Hematopoietic multipotent progenitor cell treated with erythropoietin and hydrocortisone succinate and interleukin-3 and kit ligand, for 15 days (in vitro differentiated cells): ENCODE measurements at regions not wholly inside any gene's neighbourhood (a gene's known extent, or its start where the extent isn't known, plus 50 kb on each side); places are given as distances from the start of the nearest gene placed in this dataset.

Experiments used
- DNase-seq: peaks from one replicate; pipeline ENCODE4 v3.0.0-alpha.2; 2015; ENCODE audit warnings: low spot score

DNA sequence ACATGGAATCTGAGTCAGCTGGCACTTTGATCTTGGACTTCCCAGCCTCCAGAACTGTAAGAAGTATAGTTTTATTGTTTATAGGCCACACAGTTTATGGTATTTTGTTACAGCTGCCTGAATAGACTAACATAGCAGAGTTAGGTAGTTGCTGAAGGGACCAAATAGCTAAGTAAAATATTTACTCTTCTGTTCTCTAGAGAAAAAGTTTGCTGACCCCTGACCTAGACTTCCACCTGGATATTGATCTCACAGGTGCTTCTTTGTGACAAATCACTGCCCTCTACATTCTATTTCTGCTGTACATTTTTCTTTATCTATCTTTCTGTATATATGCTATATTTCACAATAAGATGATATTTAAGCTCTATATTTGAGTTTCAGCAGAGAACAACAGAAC, 212.5 kb downstream of the CSNK2A3 start:
- DNase-seq, result no peak

DNA sequence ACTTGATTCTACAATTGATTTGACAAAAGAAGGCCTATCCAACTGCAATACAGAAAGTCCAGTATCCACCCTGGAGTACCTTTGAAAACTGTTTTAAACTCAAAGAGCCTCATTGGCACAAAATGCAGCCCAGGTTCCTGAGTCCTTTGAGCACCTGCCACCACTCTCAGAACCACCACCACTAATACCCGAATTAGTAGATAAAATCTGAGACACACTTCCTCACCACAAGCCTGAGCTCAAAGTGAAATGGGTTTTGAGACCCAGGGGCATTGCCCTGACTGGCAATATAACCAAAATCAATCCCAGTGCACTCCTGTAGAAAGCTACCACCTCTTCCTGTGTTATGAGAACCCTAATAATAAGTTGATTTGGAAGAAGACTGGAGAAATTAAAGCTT, 215.7 kb downstream of the CSNK2A3 start:
- DNase-seq, result no peak

DNA sequence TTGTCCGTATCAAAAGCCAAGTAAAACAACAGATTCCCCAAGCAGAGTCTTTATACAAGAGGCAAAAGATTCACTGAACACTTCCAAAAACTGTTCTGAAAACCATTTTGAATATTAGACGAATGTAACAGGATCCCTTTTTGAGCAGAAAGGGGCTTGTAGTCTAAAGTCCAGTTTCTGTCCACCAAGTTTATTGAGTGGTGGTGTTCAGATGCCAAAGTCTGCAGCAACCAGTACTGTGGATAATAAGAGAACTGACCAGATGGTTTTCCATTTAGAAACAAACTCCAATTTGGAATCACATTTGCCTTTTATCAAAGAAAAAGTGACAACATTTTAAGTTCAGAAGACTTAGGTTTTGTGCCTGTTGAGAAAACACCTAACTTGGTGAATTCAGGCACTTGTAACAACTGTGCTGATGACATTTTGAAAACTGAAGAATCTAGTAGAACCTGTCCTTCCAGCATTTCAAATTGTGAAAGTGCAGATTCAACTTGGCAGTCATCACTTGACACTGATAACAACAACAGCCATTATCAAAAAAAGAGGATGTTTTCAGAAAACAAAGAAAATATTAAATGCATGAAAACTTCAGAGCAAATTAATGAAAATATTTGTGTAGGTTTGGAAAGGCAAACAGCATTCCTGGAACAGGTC, 217.1 kb downstream of the CSNK2A3 start:
- no peak for DNase-seq

DNA sequence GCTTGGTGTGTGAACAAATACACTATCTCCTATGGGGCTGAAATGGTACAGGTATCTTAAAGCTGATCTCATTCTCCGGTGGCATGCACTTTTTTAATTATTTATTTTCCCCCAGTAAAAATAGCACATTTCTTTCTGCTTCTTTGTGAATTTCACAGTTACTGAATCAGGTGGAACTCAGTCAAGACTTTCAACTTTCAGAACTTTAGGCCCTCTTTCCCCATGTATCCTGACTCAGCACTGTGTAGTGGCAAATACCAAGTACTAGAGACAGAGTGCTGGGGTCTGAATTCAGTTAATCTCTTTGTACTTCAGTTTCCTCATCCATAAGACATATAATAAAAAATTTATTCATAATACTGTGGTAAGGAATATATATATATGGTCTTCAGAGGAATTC, 223.9 kb downstream of the CSNK2A3 start:
- DNase-seq, result no peak

DNA sequence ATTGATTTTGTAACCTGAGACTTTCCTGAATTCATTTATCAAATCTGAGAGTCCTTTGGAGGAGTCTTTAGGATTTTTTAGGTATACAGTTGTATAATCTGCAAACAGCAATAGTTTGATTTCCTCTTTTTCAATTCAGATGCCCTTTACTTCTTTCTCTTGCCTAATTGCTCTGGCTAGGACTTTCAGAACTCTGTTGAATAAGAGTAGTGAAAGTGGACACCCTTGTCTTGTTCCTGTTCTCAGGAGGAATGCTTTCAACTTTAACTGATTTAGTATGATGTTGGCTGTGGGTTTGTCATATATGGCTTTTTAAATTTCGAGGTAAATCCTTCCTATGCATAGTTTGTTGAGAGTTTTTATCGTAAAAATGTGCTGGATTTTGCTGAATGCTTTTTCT, 227.4 kb downstream of the CSNK2A3 start:
- no peak for DNase-seq

DNA sequence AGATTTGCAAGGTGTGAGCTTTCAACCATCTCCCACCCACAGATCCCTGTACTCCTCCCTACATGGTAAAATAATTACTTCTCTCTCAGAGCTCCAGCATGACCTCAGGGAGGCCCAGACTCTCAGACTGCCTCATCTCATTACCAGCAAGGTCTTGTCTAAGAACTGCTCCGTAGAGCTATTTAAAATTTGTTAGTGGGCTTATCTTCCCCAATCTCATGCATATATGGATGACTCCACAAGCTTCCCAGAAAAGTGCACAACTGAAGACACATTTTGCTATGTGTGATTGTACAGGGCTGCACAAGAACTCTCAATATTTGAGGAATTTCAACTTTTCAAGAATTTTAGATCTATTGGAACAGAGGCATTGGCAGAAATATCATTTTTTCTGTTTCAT, 230.3 kb downstream of the CSNK2A3 start:
- DNase-seq, result no peak

DNA sequence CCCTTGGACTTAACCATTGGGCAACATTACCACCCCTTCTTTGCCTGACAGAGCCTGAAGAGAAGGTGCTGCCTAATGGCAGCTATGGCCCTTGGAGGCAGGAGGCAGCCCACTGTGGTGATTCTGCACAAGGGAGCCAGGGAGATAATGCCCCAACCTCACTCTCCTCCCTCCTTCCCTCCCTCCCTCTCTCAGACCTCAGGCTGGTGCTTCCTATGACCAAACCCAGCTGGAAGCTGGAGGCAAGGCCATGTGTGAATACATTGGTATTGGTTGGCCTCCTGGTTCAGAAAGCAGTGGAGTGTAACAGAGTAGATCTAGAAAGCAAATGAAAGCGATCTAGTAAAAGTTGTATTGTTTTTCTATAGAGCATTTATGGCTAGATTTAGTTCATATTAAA, 233.1 kb downstream of the CSNK2A3 start:
- no peak for DNase-seq

DNA sequence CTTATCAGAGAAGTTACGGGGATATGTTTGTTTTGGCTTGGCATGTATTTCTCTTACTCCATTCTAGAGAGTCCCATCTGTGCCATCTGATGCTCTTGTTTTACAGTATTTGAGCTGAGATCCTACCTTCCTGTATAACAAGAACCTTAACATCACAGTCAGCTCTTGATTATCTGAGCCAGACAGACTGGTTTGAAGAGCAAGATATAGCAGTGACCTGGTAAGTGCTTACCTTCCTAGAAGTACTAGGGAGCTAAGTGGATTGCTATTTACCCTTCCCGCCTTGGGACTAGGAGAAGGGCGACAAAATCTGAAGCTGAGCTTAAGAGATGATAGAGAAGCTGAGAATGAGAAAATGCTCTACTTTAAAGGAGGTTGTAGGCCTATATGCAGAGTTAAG, 235.3 kb downstream of the CSNK2A3 start:
- DNase-seq, result no peak

DNA sequence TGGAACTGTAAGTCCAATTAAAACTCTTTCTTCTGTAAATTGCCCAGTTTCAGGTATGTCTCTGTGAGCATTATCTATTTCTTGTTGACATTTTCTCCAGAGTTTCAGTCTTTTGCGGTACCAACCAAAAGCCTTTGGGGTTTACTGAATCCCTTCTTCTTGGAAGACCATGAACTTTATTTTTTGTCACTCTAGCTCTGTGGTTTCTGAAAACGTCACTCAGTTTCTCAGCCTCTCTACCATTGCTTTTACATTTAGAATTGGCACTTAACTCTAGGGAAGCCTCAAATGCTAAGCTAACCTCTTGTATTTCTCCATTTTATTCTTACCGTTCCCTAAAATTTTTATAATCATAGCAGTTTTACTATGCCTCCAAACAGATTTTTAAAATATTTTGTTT, 237.6 kb downstream of the CSNK2A3 start:
- DNase-seq, result no peak

DNA sequence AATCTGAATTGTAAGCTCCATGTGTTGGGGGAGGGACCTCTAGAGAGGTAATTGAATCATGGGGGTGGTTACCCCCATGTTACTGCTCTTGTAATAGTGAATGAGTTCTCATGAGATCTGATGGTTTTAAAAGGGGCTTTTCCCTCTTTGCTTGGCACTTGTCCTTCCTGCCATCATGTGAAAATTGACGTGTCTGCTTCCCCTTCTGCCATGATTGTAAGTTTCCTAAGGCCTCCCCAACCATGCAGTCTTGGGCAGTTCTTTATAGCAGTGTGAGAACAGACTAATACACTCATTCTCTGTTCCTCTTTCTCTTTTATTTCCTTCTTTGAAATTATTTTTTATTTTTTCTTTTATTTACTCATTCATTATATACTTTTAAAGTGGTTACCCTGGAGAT, 239.4 kb downstream of the CSNK2A3 start:
- no peak for DNase-seq

DNA sequence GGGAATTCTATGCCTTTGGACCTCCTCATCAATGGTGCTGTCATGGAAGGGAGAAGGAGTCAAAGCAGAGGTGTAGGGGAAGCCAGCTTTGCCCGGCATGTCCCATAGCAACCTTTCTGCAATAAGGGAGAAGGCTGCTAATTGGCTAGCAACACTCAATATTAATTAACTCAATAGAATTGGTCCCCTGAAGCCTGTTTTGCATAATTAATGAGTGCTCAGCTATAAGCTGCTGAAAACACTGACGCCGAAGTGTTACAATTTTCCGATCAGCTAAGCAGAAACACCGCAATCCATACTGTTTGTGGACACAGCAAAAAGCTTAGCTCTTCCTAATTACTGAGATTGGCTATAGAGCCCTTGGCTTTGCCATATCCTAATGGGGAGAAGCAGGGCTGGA, 245.0 kb downstream of the CSNK2A3 start:
- no peak for DNase-seq

DNA sequence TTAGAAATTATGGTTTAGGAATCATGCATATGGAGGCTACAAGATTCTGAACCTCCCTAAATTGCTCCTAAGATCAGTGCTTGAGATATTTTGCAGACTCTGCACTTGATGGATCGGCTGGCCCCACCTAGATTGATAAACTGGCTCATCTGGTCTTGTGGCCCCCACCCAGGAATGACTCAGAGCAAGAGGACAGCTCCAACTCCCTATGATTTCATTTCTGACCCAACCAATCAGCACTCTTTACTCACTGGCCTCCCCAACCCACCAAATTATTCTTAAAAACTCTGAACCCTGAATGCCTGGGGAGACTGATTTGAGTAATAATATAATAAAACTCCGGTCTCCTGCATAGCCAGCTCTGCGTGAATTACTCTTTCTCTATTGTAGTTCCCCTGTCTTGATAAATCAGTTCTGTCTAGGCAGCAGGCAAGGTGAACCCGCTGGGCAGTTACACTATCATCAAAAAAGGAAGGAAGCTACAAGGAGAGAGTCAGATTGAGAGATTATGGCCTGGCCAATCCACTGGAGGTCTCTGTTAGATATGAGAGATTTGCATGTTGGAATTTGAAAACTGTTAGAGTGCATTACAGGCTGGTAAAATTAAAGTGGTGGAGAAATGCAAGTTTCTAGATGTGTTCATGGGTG, 245.8 kb downstream of the CSNK2A3 start:
- no peak for DNase-seq

DNA sequence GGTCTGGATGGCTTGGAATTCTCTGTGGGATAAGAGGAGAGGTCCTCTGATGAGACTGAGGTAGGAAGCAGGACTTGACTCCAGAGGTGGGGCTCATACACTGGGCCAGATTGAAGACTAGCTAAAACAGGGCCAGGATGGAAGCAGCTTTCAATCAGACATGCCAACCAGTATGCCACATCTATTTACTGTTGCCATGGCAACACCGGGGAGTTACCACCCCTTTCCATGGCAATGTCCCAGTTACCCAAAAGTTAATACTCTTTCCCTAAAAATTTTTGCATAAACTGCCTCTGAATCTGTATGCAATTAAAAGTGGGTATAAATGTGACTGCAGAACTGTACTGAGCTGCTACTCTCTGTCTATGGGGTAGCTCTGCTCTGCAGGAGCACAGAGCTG, 247.5 kb upstream of the ZBED5 start:
- DNase-seq, result no peak

DNA sequence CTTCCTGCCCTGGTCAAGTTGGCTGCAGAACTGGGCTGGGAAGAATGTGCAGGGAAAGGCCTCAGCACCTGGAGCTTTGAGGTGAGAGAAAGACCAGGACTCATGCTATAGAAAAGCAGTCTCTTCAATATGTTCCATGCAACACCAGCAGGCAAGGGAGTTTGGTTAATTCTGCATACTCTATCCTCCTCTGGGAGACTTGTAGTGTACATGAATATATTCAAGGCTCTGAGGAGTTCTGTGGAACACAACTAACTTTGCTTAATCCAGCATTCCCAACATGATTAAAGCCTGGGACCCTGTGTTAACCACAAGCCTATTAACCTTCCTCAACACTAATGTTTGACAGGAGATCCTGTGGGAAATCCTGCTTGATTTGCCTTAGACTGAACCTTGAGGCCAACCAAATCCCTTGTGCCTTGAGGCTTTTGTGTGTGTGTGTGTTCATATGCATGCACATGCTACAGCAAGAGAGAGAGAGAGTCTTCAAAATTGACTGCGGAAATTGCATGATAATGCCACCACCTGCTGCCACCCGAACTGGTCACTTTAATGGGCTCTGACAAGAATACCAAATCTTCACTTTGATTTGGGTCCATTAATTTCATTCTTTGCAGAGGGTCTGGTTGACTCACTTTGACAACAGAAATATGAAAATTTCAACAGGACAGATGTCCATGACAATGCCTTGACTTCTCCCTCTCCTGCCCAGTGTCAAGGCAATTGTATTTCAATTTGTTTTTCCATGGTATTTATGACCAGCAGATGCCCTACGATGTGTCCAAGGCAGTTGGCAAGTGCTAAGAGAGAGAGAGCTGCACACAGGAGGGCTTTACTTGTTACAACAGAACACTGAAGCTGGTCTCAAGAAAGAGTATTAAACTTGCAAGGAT, 238.2 kb upstream of the ZBED5 start:
- DNase-seq, result no peak

DNA sequence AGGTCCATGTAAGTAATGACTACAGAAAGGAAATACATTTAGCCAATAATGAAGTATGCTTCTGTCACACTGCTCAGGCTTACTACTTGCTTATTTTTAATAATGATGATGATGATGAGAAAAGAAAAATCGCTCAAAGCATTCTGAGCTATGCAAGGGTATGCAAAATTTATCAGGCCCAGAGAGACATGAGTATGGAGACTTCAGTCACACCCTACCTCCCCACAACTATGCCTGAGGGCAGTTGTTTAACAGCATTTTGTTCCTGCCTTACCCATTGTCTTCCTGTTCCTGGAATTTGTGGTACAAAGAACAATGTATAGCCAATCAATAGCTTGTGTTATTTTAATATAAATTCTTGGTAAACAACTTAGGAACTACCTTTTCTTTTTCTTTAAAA, 232.6 kb upstream of the ZBED5 start:
- no peak for DNase-seq

DNA sequence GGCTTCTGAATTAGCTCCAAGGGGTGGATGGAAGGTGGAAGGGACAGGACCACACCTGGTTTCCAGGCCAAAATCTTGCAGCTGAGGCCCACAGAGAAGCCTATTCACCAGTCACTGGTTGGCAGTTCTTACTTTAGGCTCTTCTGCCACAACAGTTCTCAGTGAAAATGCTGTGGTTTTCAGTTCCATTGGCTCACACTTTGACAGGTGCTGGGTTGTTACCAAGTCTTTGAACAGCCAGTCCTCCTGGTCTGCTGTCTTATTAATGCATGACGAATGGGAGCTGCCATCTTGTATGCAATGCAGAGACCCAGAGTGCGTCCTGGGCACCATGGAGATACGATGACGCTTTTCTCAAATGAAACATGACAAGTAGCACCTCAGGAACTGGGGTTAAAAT, 232.0 kb upstream of the ZBED5 start:
- DNase-seq, result no peak

DNA sequence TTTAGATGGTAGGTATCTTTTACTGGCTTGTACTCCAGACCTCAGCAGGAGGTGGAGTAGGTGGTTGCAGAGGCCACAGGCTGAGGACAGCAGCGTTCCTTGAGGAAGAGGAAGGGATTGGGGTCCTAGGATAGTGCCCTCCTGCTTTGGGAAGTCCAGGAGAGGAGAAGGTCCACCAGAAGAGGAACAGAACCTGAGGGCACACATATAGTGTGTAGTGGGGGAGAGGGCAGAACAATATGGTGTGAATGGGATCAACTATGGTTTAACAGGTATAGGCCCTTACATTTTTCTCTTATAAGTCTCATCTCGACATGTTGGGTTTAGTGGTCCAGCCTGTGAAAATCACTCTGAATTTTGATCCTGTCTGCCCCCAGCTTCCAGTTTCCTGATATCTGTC, 229.1 kb upstream of the ZBED5 start:
- DNase-seq, result no peak

DNA sequence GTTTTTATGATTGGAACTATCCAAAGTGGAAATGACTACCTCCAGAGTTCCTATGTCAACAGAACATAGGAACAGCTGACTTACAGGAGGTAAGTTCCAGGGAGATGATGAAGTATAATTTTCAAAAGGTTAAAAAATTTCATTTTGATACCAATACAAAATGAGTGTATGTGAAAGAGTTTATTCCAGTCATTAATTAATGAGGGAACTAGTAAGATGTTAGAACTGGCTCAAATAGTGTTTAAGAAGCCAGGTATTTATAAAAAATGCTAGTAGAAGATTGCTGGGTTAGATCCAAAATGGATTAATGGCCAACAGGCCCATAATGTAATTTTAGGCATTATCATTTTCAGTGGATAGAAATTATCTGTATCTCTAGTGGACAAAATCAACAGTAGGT, 227.7 kb upstream of the ZBED5 start:
- no peak for DNase-seq

DNA sequence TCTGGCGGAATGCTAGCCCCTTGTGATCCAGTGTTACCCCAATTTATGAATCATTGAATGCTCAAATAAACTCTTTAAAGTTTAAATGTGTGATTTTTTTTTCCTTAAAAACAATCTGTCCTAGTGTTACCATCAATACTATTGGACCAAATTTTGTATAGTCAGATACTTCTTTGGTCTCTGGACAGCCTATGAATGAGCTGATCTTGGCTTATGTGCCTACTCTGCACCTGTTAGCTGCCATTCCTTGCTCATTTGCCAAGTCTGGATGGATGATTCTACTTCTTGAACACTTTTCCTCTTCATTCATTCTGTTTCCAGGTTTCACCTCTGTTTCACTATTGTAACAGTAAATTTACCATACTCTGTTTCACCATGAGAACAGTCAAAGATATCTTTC, 226.5 kb upstream of the ZBED5 start:
- no peak for DNase-seq

DNA sequence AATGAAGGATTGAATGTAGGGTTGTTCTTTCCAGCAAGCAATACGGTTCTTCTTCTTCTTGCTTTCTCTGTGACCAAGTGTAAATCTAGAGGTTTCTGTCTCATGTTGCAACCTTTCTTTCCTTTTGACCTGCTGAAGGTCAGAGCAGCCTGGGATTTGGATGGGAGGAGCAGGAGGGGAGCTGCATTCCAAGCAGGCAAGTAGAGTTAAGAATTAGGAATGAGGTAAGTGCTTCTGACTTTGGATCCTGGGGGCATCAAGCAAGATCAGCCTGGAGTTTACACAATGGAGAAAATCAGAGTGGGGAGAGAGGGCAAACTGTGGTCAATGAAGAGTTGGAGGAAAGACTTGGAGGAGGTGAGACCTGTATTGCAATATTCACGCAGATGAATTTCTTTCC, 225.6 kb upstream of the ZBED5 start:
- DNase-seq, result no peak

DNA sequence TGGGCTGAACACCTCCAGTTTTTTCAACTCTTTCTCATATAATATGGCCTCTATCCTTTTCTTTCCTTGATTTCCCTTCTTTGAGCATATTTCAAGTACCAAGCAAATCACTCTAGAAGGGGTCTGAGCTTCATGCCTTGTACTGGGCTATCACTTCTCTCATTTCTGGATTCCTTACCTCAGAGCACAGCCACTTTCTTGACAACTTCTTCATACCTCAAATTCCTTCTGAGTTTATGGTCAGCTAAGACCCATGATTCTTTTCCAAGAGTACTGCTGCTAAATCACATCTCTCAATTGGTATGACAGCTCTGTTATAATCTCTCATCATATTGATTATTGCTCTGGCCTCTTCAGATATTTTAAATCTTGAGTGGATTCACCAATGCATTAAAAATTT, 224.8 kb upstream of the ZBED5 start:
- DNase-seq, result no peak

DNA sequence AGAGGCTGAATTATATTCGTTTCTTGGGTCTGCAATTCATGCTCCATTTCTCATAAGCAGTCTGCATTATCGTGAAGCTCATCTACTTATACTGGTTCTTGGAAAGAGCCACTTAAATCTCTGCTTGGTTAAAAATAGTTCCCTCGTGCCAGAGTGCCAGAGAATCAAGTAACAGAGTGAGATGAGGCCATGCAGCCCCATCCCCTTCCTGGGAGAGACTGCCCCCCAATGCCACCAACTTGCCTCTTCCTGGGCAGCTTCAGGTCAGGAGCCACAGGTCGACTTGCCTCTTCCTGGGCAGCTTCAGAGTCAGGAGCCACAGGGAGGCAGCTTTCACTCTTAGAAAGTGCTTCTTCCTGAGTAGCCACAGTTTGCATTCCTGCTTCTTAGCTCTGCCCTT, 223.9 kb upstream of the ZBED5 start:
- DNase-seq, result no peak

DNA sequence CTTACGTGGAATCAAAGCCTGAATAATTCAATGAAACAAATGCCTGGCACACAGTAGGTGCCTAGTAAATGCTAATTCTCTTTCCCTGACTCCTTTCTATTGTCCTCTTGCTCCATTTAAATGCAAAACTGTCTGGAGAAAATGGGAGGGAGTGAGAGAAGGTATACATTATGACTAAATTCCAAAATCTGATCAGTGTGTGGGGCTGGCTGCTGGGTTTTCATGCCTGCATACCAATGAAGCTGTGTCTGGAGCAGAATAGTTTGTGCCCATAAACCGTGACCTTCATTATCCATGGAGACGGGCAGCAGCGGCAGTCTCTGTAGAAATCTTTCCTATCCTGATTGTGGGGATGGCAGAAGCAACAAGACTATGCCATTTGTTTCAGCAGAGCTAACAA, 223.4 kb upstream of the ZBED5 start:
- no peak for DNase-seq
